ENCODE measurements at regions not wholly inside any gene's neighbourhood (a gene's known extent, or its start where the extent isn't known, plus 50 kb on each side); places are given as distances from the start of the nearest gene placed in this dataset.

GRCh38 chr6:27111743-27112142 lies 135.8 kb upstream of the PRSS16 start:
- Histone ChIP-seq H3K27ac (no peak overlapping the region), H3K9me3 (peaks cover 0 to 5% (median 0%) of the 10 kb centered on the region in 3 donors), H3K4me3 (no peak overlapping the region), H3K4me1 (no peaks in the 10 kb centered on the region), H3K27me3 (peaks cover 0 to 14% (median 0%) of the 10 kb centered on the region in 4 donors), H3K36me3 (no peaks in the 10 kb centered on the region)
- TF ChIP-seq CTCF (IDR thresholded peaks at IDR 0.05) (no peak), POLR2A (IDR thresholded peaks at IDR 0.05) (no peak)
- DNase-seq, result no peak
- 59 to 75% methylated on average over 2 of the region's 2 CpGs for WGBS, 2 donors
- intact Hi-C loops (cut with DNase I), result no loop called here

DNA sequence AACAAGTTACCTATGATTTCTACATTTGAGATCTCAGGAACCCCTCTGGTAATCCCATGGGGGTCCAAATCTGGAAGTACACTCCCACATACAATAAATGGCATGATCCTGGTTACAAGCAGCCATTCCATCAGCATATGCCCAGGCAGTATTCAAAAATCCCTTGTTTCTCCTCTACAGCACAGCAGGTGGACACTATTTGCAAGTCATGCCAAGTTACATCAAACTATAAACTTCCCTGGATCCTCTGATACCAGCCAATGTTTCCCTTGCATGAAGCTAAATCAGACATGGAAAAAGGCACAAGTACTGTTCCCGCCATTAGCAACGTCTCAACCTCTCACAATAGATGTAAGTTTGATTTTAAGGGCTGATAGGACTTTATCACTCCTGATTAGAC lies 134.5 kb upstream of the PRSS16 start:
- TF ChIP-seq CTCF (IDR thresholded peaks at IDR 0.05) (no peak), POLR2A (IDR thresholded peaks at IDR 0.05) (no peak)
- peaks cover 0 to 14% (median 0%) of the 10 kb centered on the region in 4 donors for H3K27me3 ChIP-seq
- no peak overlapping the region for H3K27ac ChIP-seq
- intact Hi-C loops (cut with DNase I), result no loop called here
- H3K9me3 ChIP-seq, result peaks cover 0 to 5% (median 0%) of the 10 kb centered on the region in 3 donors
- no peaks in the 10 kb centered on the region for H3K4me1 ChIP-seq
- no peak overlapping the region for H3K4me3 ChIP-seq
- 79 to 87% methylated on average over 2 of the region's 2 CpGs for WGBS, 2 donors
- no peaks in the 10 kb centered on the region for H3K36me3 ChIP-seq
- no peak for DNase-seq

DNA sequence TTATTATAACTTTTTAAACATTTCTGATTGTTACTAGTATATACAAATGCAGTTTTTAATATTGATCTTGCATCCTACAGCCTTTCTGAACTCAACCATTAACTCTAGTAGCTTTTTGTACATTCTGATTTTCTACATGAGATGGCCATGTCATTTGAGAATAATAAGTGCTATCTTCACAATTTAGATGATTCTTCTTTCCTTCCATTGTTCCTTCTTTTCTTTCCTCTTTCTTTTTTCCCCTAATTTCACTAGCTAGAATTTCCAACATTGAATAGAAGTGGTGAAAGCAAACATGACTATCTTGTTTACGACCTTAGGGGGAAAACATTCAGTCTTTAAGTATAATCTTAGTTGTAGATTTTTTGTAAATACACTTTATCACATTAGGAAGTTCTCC lies 128.2 kb upstream of the PRSS16 start:
- no peaks in the 10 kb centered on the region for H3K27me3 ChIP-seq
- no peaks in the 10 kb centered on the region for H3K4me1 ChIP-seq
- H3K27ac ChIP-seq, result no peak overlapping the region
- TF ChIP-seq POLR2A (IDR thresholded peaks at IDR 0.05) (no peak), CTCF (IDR thresholded peaks at IDR 0.05) (no peak)
- no peak for DNase-seq
- no peak overlapping the region for H3K4me3 ChIP-seq
- 72 to 88% methylated on average over 1 of the region's 1 CpG for WGBS, 2 donors
- intact Hi-C loops (cut with DNase I), result no loop called here
- no peaks in the 10 kb centered on the region for H3K9me3 ChIP-seq
- H3K36me3 ChIP-seq, result no peaks in the 10 kb centered on the region

DNA sequence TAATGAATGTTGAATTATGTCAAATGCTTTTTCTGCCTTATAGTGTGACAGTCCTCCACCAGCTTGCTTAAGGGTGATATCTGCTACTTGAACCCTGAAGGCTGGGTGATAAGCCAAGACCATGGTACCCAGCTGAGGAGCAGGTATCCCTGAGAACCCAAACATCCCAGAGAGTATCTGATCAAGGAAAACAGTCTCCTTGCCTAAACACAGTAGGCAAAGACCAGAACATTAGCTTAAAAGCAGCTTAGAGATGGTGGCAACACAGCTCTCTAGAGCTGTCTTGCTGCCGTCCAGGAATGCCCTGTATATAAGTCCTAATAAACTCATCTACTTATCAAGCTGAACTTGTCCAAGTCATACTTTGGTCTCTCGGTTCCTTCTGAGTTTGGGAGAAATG lies 127.7 kb upstream of the PRSS16 start:
- intact Hi-C loops (cut with DNase I), result no loop called here
- Histone ChIP-seq H3K9me3 (no peaks in the 10 kb centered on the region), H3K27ac (no peak overlapping the region), H3K27me3 (no peaks in the 10 kb centered on the region), H3K4me3 (no peak overlapping the region), H3K36me3 (no peaks in the 10 kb centered on the region), H3K4me1 (no peaks in the 10 kb centered on the region)
- WGBS, 2 donors, result 98 to 100% methylated on average over 2 of the region's 2 CpGs
- TF ChIP-seq POLR2A (IDR thresholded peaks at IDR 0.05), result no peak
- TF ChIP-seq CTCF (IDR thresholded peaks at IDR 0.05), result no peak
- DNase-seq, result no peak

- intact Hi-C loops (cut with DNase I), result no loop called here
- no peak for TF ChIP-seq POLR2A (IDR thresholded peaks at IDR 0.05)
- TF ChIP-seq CTCF (IDR thresholded peaks at IDR 0.05), result no peak
- H3K4me1 ChIP-seq, result peaks cover 0 to 2% (median under 1%) of the 10 kb centered on the region in 3 donors
- H3K27me3 ChIP-seq, result no peaks in the 10 kb centered on the region
- no peak overlapping the region for H3K4me3 ChIP-seq
- WGBS, 2 donors, result 89 to 93% methylated on average over 2 of the region's 2 CpGs
- no peak for DNase-seq
- H3K36me3 ChIP-seq, result no peaks in the 10 kb centered on the region
- H3K27ac ChIP-seq, result no peak overlapping the region
- H3K9me3 ChIP-seq, result no peaks in the 10 kb centered on the region
These were observed 125.9 kb upstream of the PRSS16 start for GRCh38 chr6:27121640-27122039.

All from esophagus squamous epithelium (tissue), 5 donors.